ENCODE measurements at regions not wholly inside any gene's neighbourhood (a gene's known extent, or its start where the extent isn't known, plus 50 kb on each side); places are given as distances from the start of the nearest gene placed in this dataset.
"Not testable (repeated sequence)": the region's sequence is repeated elsewhere in the genome, so short reads cannot be mapped to it uniquely, and the experiment has no call there.

GRCh38 chr7:13801669-13802068, 187.8 kb downstream of the ETV1 start:
- H2AFZ ChIP-seq (ENCODE audit: low read depth), result no peak overlapping the region
- H3K36me3 ChIP-seq (ENCODE audit: insufficient read depth), result no peaks in the 10 kb centered on the region
- H3K4me3 ChIP-seq (IDR thresholded peaks at IDR 0.05; ENCODE audit: insufficient read depth, low read depth, low read length), result no peak overlapping the region
- no peak overlapping the region for H3K9ac ChIP-seq
- no peak overlapping the region for H3K27ac ChIP-seq
- no peaks in the 10 kb centered on the region for H3K27me3 ChIP-seq (ENCODE audit: insufficient read depth, low read depth)
- H4K20me1 ChIP-seq (ENCODE audit: insufficient read depth), result no peaks in the 10 kb centered on the region
- no peak overlapping the region for H3K4me2 ChIP-seq
- H3K79me2 ChIP-seq (ENCODE audit: insufficient read depth, low read depth), result no peaks in the 10 kb centered on the region
- no peak for TF ChIP-seq CTCF (conservative IDR thresholded peaks at IDR 0.05; ENCODE audit: low read depth, low read length)
- H3K4me1 ChIP-seq (ENCODE audit: low read depth, poor library complexity, severe bottlenecking), result no peaks in the 10 kb centered on the region

GRCh38 chr7:13802651-13803050, 186.8 kb downstream of the ETV1 start:
- Histone ChIP-seq H3K27ac (no peak overlapping the region), H3K36me3 (ENCODE audit: insufficient read depth) (no peaks in the 10 kb centered on the region), H3K9ac (no peak overlapping the region), H3K4me3 (IDR thresholded peaks at IDR 0.05; ENCODE audit: insufficient read depth, low read depth, low read length) (no peak overlapping the region), H3K27me3 (ENCODE audit: insufficient read depth, low read depth) (no peaks in the 10 kb centered on the region), H4K20me1 (ENCODE audit: insufficient read depth) (no peaks in the 10 kb centered on the region), H3K4me2 (no peak overlapping the region), H3K79me2 (ENCODE audit: insufficient read depth, low read depth) (no peaks in the 10 kb centered on the region), H2AFZ (ENCODE audit: low read depth) (no peak overlapping the region), H3K4me1 (ENCODE audit: low read depth, poor library complexity, severe bottlenecking) (no peaks in the 10 kb centered on the region)
- no peak for TF ChIP-seq CTCF (conservative IDR thresholded peaks at IDR 0.05; ENCODE audit: low read depth, low read length)

- H2AFZ ChIP-seq (ENCODE audit: low read depth), result no peak overlapping the region
- no peak for TF ChIP-seq CTCF (conservative IDR thresholded peaks at IDR 0.05; ENCODE audit: low read depth, low read length)
- H3K27me3 ChIP-seq (ENCODE audit: insufficient read depth, low read depth), result no peaks in the 10 kb centered on the region
- H3K27ac ChIP-seq, result no peak overlapping the region
- H3K79me2 ChIP-seq (ENCODE audit: insufficient read depth, low read depth), result no peaks in the 10 kb centered on the region
- no peaks in the 10 kb centered on the region for H3K4me1 ChIP-seq (ENCODE audit: low read depth, poor library complexity, severe bottlenecking)
- no peak overlapping the region for H3K4me3 ChIP-seq (IDR thresholded peaks at IDR 0.05; ENCODE audit: insufficient read depth, low read depth, low read length)
- no peaks in the 10 kb centered on the region for H3K36me3 ChIP-seq (ENCODE audit: insufficient read depth)
- no peaks in the 10 kb centered on the region for H4K20me1 ChIP-seq (ENCODE audit: insufficient read depth)
- H3K4me2 ChIP-seq, result no peak overlapping the region
- no peak overlapping the region for H3K9ac ChIP-seq
These were observed 186.3 kb downstream of the ETV1 start for GRCh38 chr7:13803134-13803533.

GRCh38 chr7:13806089-13806867, 183.2 kb downstream of the ETV1 start:
- H3K9ac ChIP-seq; H3K4me1 ChIP-seq (ENCODE audit: low read depth, poor library complexity, severe bottlenecking); H2AFZ ChIP-seq (ENCODE audit: low read depth); H3K27me3 ChIP-seq (ENCODE audit: insufficient read depth, low read depth); H3K79me2 ChIP-seq (ENCODE audit: insufficient read depth, low read depth); H3K4me3 ChIP-seq (IDR thresholded peaks at IDR 0.05; ENCODE audit: insufficient read depth, low read depth, low read length); H3K27ac ChIP-seq; H3K36me3 ChIP-seq (ENCODE audit: insufficient read depth); H3K4me2 ChIP-seq; H4K20me1 ChIP-seq (ENCODE audit: insufficient read depth): not testable (repeated sequence)

GRCh38 chr7:13817230-13817629, 172.2 kb downstream of the ETV1 start:
- H3K36me3 ChIP-seq (ENCODE audit: insufficient read depth); H3K27ac ChIP-seq; H4K20me1 ChIP-seq (ENCODE audit: insufficient read depth): not testable (repeated sequence)

More at GRCh38 chr7:13817230-13817629, 172.2 kb downstream of the ETV1 start:
- H3K4me3 ChIP-seq (IDR thresholded peaks at IDR 0.05; ENCODE audit: insufficient read depth, low read depth, low read length); H2AFZ ChIP-seq (ENCODE audit: low read depth); H3K4me2 ChIP-seq; H3K9ac ChIP-seq; H3K4me1 ChIP-seq (ENCODE audit: low read depth, poor library complexity, severe bottlenecking); H3K79me2 ChIP-seq (ENCODE audit: insufficient read depth, low read depth); H3K27me3 ChIP-seq (ENCODE audit: insufficient read depth, low read depth): not testable (repeated sequence)

Measured in KMS-11 (cell line).